RPMI7951 (cell line): ENCODE measurements at regions not wholly inside any gene's neighbourhood (a gene's known extent, or its start where the extent isn't known, plus 50 kb on each side); places are given as distances from the start of the nearest gene placed in this dataset.

Experiments used
- DNase-seq: peaks from one replicate; pipeline ENCODE4 v3.0.0-alpha.2; 2012; ENCODE audit warnings: low read depth

DNA sequence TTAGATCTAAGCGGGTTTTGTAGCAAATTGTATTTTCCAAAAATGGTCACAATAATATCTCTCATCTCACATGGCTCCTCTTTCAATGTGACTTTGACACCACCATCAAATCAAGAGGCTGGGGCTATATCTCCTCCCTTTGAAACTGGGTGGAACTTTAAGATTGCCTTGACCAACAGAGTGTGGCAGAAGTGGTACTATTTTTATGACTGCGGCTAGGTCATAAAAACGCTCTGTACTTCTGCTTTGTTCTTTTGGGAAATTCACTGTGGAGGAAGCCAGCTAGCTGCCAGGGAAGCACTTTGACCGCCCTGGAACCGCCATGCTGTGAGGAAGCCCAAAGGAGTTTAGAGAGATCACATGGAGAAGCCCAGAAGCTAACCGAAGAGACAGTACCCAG lies 50.7 kb upstream of the ACOT11 start:
- no peak for DNase-seq

DNA sequence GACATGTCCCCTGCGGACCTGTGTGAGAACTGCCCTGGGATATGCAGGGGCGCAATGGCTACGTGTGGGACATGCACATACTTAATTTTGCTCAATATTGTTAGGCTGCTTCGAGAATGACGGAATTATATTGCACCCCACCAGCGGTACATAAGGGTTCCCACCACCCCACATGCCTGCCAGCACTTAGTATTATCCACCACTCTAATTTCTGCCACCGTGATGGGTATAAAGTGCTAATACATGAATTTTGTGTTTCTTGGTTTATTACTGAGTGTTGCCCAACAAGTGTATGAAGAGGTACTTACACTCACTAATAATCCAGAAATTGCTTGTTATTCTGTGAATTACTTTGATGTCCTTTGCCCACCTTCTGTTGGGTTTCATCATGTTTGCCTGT lies 52.1 kb upstream of the ACOT11 start:
- DNase-seq, result no peak

DNA sequence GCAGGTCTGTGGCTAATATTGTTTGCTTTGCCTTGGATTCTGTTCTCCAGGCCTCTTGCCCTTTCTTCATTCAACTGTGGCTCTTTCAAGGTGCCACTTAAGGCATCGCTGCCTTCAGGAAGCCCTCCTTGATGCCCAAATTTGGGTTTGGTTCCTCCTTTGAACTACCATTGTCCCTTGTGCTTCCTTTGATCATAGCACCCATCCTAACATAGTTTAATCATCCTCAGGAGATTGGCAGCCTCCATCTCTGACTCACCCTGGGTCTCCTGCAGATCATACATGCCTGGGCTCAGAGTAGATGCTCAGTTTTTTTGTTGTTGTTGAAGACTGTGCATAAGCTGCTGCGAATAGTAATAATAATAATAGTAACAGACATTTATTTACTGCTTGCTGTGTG lies 54.4 kb upstream of the ACOT11 start:
- DNase-seq, result no peak

DNA sequence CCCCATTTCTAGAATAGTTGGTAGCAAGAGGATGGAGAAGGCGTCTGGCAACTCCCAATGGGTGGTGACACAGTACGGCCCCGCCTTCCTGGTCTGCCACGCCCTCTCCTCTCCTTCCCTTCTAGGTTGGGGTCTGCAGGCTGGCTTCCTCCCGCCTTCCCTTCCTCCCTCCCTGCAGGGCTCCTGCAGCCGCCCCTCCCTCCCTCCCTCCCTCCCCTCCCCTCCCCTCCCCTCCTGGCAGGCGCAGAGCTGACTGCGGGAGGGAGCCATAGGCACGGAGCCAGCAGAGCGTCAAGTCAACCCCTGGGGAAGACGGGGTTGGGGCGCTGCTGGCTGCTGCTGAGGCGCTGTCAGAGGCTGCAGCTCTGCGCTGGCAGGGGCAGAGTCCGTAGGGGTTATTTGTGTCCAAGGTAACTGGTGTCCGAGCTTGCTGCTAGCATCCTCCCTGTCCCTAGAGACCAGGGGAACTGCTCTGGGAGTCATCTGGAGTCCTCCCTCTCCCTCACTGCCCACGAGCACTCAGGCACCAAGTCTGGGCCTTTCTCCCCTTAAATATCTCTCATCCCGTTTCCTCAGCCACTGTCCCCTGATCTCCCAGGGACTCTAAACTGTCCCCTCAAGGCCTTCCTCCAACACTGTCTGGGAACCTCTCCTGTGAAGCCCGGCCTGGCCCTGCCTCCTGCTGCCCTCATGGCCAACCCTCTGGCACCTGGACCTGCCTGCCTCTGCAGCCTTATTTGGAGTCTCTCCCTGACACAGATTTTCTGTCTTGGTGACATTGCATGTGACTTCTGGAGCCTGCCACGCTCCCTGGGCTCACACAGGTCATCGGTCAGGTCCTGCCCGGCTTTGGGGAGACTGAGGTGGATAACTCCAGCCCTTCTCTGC lies 57.4 kb upstream of the ACOT11 start:
- no peak for DNase-seq

DNA sequence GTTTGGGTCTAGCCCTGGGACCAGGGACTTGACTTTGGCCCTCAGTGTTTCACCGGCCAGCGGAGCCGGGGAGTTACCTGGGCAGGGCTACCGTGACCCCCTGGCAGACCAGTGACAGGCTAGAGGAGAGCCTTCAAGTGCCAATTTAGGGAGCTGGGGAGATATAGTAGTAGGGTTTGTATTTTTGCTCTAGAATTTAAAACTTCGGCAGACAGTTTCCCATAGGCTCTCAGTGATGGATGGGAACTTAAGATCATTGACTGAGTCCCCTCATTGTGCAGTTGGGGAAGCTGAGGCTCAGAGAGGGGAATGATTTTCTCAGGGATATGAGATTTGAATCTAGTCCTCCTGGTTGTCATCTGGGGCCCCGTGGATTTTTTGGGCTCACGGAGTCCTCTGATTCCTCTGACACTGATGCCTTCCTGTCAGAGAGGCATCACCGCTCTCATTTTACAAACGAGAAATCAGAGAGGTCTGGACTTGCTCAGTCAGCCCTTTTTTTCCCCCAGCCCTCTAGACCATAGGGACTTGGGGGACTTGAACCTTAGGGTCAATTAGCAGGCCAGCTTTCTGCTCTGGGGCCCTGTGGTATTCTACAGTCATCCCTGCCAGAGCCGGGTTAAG lies 58.3 kb upstream of the ACOT11 start:
- DNase-seq, result no peak

DNA sequence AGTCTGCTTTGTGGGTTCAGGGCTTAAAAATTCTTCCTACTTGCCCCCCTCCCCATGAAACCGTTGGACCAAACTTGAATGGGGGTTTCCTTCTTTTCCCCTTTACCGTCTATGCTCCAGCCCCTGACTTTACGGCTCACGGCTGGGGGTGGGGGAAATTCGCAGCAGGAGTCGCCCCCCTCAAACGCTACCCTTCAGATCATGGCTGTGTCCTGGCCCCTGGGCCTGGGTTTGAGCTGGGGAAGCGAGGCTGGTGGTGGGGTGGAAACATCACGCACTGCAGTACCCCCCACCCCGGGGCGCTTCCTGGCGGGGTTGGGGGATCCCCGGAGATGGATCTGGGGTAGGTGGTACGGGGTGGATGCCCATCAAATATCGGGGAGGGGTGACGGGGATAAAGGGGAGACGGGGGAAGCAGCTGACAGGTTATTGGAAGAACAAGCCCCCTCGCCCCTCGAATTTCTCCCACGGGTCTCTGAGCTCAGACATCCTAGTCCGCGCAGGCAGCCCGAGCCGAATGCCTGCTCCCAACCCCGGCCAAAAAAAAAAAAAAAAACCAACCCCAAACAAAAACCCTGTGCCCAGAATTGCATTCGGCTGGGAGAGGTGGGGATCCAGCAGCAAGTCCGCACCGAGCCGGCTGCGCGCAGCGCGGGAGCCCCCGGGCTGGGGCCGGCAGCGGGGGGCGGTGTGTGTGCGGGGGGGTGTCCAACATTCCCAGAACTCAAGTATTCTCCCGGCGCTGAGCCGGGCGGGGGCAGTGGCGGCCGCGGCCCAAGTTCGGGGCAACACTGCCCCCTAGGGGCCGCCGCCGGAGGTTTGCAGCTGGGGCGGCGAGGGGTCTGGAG lies 59.0 kb upstream of the ACOT11 start:
- peak; percentile 69 for DNase-seq

DNA sequence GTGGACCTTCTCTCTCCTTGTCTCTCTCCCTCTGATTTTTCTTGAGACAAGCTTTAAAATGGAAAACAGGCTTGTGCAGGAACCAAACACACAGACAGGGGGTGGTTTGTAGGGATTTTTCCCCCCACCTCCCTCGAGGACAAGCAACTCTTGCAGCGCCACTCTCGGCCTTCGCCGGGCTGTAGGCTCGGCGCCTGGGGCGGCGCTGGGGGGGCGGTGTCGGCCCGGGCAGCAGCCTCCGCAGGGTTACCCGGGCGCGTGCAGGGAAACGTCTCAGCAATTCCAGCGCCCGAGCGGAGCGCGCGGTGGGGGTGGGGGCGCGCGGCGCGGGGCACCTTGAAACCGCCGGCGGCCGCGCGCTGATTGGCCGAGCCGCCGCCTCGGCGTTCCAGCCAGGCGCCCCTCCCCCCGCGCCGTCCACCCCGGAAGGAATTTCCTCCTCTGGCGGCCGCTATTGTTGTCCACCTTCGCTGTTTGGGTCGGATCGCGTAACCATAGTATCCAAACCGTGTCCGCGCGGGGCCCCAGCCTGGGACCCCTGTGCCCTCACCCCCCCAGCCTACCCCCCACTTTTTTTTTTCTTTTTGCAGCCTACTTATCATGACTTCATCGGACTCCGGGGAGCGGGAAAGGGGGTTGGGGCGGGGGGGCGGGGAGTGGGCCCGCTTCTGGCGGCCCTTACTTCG lies 59.8 kb upstream of the ACOT11 start:
- DNase-seq, result peak; percentile 89

DNA sequence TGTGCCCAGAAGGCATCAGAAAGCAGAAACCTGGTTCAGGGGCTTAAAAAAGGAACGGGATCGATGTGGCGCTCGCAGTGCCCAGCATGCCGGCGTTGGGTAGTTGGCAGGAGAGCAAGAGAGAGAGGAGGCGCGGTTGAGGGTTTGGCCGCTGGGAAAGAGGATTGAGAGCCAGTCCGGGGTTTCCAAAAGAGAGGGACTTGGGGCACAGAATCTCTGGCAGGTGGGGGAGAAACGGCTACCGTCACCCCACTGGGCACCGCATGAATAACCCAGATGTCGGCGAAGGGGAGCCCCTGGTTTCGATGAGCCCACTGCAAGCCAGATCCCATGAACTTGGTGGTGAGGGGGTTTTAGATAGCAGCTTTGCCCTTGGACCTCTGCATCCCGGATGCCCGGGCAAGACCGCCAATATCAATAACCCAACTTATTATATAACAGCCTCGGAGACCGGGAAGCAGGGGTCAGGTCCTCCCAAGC lies 60.4 kb upstream of the ACOT11 start:
- peak; percentile 29 for DNase-seq

DNA sequence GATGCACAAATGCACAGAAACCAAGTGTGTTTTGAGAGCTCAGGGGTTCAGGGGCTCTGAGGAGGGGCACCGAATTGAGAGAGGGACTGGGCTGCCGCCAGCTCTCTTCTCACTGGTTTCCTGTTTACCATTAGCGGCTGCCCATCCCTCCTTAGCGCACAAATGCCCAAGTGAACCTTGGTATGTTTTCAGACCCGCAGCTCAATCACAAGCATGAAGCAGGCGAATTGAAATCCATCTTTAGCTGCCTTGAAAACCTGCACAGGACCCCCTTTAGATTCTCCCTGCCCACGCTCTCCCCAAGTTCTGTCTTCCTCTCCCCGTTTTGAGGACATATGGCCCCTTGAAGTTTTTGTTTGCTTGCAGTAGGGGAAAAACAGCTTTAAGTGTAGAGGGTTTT lies 61.1 kb upstream of the ACOT11 start:
- no peak for DNase-seq

DNA sequence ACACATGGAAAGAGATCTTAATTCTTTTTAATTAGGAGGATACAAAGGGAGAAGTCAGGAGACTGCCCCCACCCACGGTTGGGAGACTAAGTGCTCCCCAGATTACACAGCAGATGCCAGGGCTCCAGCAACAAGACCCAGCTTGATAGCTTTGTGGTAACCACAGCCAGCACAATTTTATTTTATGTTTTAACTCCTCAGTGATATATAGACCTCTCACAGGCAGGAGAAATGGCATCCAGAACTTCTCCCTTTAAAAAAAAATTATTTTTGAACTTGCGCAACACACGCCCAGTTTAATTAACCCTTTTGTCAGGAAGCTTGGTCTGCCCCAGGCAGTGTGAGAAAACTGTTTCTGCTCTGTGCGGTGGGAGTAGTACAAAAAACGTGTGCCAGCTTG lies 62.6 kb upstream of the ACOT11 start:
- DNase-seq, result no peak

DNA sequence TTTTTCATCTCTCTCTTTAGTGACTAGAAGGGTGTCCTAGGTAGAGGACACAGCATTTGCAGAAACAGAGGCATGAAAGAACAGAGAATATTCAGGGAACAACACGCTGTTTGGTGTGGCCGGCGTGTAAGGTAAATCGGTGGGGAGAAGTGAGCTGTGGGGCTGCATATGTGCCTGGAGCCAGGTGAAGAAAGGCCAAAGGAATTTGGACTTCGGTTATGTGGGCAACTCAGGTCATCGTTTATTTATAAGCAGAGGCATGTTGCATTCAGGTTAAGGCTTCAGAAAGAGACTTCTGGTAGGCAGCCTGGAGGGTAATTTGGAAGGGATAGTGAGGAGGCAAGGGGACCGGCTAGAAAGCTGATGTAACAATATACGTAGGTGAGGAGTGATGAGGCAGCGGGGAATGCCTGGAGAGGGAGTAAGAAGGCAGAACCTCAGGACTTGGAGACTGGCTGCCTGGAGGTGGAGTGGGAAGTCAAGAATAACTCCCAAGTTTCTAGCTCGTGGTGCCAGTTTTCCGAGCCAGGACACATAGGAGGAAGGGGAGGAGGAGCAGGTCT lies 64.1 kb upstream of the ACOT11 start:
- DNase-seq, result no peak

DNA sequence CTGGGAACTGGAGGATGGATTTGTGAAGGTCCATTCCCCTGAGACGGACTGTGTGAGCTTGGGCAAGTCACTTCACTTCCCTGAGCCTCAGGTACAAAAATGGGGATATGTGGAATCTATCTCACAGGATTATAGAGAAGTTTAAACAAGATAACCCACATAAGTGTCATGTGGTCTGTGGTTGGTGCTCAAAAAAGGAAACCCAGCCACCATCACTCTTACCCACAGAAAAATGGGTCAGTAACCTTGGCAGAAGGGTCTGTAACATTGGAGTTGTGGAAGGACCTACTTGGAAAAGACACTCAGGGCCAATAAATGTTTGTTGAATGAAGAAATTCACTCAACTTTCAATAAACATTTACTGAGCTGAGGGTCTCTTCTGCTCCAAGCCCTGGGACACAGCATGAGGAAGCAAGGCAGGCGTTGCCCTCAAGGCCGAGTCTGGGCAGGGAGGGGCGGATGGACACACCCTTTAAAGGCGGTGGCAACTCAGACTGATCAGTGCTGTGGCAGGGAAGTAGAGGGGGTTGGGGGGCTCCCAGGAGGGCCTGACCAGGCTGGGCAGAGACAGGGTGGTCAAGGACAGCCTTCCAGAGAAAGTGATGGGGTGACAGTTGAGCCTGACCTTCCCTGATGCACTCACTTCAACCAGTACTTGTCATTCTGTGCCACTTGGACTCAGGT lies 66.7 kb upstream of the ACOT11 start:
- DNase-seq, result no peak

DNA sequence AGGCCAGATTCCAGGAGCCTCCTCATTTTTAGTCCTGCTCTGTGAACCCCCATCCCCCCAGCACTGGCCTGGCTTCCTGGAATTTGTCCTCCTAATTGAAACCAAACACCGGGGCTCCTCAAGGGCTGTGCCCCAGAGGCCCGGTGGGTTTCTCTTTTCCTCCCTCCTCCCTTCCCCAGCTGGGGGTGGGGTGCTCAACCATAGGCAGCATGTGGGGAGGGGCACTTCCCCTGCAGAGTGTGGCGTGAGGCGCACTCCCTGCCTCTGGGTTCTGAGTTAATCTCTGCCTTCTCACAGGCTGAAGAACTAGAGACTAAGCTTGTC lies 67.5 kb upstream of the ACOT11 start:
- no peak for DNase-seq

DNA sequence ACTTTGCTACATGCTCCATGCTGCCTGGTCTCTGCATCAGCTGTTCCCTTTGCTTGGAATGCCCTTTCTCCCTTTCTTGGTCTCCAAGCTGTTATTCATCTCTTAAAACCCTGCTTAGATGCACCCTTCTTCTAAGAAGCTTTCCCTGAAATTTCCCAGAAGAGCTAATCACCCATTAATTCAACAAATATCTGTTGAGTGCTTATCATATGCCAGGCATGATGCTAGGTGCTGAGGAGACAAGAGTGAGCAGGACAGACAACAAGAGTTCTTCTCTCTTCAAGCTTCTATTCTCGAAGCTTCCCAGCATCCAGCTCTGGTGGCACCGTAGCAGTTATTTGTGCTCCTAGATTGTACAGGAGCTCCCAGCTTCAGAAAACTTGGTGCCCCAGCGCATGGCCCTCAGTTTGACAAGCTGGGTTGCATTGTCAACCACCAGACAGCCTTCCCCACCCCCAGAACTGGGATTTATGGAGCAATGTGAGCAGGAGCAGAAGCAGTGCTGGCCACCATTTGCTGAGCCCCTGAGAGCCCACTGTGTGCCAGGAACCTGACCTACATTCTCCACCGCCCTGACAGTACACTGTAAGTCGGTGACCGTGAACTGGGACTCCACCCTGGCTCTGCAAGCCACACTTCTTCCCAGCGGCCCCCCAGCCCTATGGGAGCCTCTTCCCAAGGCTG lies 68.0 kb upstream of the ACOT11 start:
- DNase-seq, result no peak

DNA sequence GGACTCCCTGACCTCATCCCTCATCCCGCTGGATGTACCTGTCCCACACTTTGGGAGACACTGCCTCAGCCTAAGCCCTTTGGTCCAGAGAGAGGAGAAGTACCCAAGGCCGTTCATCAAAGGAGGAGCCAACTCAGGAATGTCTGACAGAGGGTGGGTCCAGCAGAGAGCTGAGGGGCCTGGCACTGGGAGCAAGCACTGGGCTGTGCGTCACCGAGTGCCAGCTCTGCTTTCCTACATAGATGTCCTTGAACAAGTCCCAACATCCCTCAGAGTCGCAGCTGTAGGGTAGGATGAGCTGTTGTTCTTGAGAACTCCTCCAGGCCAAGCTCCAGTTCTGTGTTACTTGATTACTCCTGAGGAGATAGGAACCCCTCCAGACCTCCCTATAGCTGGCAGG lies 68.8 kb upstream of the ACOT11 start:
- DNase-seq, result no peak

DNA sequence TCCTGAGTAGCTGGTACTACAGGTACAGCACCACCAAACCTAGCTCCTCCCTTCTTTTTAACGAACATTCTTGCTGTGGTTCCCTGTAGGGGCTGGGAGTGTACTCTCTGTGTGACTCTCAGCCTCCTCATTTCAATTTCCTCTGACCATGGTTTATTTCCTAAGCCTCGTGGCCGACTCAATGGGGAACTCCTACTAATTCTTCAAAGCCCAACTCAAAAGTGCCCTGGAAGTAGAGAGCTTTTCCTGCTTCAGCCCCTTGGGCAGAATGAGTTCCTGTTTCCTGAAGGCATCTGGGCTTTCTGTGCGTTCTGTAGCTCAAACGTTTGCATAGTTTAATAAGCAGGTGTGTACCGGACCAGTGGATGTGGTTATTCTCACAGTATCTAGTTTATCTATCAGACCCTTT lies 70.9 kb upstream of the ACOT11 start:
- DNase-seq, result no peak

DNA sequence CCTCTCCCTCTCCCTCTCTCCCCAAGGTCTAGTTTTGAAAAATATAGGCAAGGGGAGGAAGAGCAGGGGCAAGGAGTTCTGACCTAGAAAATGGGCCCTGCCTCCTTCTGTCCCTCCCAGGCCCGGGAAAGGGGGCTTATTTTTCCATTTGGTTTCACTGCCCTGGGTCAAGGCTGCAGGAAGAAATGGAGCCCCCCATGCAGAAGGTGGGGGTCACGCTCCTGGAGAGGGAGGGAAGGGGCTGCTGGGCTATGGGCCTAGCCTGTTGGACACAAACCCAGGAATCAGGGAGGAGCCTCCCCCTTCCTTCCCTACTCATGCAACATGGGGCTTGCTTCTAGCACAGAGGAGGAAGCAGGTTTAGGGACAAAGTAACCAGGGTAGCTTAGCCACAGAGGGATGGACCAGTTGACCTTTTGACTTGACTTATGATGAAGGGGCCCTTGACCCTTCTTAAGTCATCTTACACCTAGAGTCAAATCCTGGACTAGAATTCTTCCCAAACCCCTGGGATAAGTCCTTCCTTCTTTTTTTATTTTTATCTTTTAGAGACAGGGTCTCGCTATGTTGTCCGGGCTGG lies 70.4 kb upstream of the SSBP3 start:
- no peak for DNase-seq

DNA sequence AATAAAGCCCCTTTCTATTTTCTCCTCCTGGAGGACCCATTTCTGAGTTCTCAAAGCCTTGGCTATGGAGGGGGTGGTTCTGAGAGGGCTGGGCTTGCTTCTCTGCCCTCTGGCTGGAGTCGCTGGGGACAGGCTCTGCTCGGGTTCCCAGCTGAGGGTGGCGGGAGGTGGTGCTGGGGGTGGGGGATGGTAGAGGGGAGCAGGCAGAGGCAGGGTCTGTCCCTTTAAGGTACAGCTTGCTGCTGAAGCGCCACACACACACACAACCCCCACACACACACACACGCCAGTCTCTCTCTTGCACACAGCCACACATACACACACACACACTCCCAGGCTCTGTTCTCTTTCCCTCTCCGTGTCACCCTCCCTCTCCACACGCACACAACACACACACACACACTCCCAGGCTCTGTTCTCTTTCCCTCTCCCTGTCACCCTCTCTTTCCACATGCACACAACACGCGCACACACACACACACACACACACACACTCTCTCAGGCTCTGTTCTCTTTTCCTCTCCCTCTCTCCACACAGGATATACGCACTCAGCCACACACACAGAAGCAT lies 69.8 kb upstream of the SSBP3 start:
- no peak for DNase-seq

DNA sequence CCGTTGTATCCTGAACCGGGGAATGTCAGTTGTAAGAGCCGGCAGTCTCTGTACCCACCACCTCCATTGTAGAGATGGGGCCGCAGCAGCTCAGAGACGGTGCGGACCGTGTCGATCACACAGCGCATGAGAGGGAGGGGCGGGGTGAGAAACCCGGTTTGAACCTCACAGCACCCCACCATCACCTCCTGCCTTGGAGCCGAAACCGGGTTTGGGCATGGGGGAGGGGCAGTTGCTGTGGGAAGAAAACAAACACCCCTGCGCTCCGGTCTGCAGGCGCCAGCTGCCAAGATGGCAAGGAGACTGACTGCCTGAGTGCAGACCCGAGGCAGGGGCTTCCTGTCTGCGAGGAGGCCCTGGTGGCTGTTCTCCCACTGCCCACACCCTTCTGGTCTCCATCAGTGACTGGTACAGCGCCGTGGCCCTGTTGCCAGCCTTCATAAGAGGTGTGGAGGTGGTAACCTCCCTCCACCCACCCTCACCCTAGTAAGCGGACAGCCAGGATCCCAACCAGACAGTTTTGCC lies 69.2 kb upstream of the SSBP3 start:
- DNase-seq, result no peak
